ENCODE measurements at regions not wholly inside any gene's neighbourhood (a gene's known extent, or its start where the extent isn't known, plus 50 kb on each side); places are given as distances from the start of the nearest gene placed in this dataset.

- DNase-seq: no peak
- intact Hi-C loops (cut with micrococcal nuclease): no loop called here
- H3K27ac ChIP-seq (replicated peaks): no peak overlapping the region
- H3K36me3 ChIP-seq: no peaks in the 10 kb centered on the region
- no peak for TF ChIP-seq CTCF (IDR thresholded peaks at IDR 0.05; ENCODE audit: borderline replicate concordance)
- H3K9me3 ChIP-seq (replicated peaks): peaks cover 19% of the 10 kb centered on the region
- H3K4me3 ChIP-seq: no peak overlapping the region
- H3K4me1 ChIP-seq: no peaks in the 10 kb centered on the region
- H3K27me3 ChIP-seq (ENCODE audit: low read depth): peaks cover 39% of the 10 kb centered on the region
These were observed 86.7 kb upstream of the IKZF1 start for GRCh38 chr7:50217821-50218281.

- Histone ChIP-seq H3K9me3 (replicated peaks) (peaks cover 15% of the 10 kb centered on the region), H3K36me3 (no peaks in the 10 kb centered on the region), H3K4me1 (no peaks in the 10 kb centered on the region), H3K27me3 (ENCODE audit: low read depth) (peaks cover 43% of the 10 kb centered on the region), H3K4me3 (no peak overlapping the region), H3K27ac (replicated peaks) (no peak overlapping the region)
- intact Hi-C loops (cut with micrococcal nuclease): no loop called here
- TF ChIP-seq CTCF (IDR thresholded peaks at IDR 0.05; ENCODE audit: borderline replicate concordance): no peak
- no peak for DNase-seq
These were observed 87.1 kb upstream of the IKZF1 start for GRCh38 chr7:50217401-50217800.

GRCh38 chr7:50216626-50217025 is 87.9 kb upstream of the IKZF1 start:
- Histone ChIP-seq H3K4me1 (no peaks in the 10 kb centered on the region), H3K4me3 (no peak overlapping the region), H3K27me3 (ENCODE audit: low read depth) (peaks cover 51% of the 10 kb centered on the region), H3K27ac (replicated peaks) (no peak overlapping the region), H3K36me3 (no peaks in the 10 kb centered on the region), H3K9me3 (replicated peaks) (peaks cover 7% of the 10 kb centered on the region)
- intact Hi-C loops (cut with micrococcal nuclease): no loop called here
- DNase-seq: no peak
- TF ChIP-seq CTCF (IDR thresholded peaks at IDR 0.05; ENCODE audit: borderline replicate concordance): no peak

GRCh38 chr7:50214771-50215170 is 89.7 kb upstream of the IKZF1 start:
- no peak overlapping the region for H3K4me3 ChIP-seq
- no peaks in the 10 kb centered on the region for H3K4me1 ChIP-seq
- H3K27me3 ChIP-seq (ENCODE audit: low read depth): peaks cover 58% of the 10 kb centered on the region
- H3K36me3 ChIP-seq: no peaks in the 10 kb centered on the region
- intact Hi-C loops (cut with micrococcal nuclease): no loop called here
- TF ChIP-seq CTCF (IDR thresholded peaks at IDR 0.05; ENCODE audit: borderline replicate concordance): no peak
- H3K27ac ChIP-seq (replicated peaks): no peak overlapping the region
- no peak for DNase-seq
- H3K9me3 ChIP-seq (replicated peaks): no peaks in the 10 kb centered on the region

- Histone ChIP-seq H3K4me1 (no peaks in the 10 kb centered on the region), H3K9me3 (replicated peaks) (no peaks in the 10 kb centered on the region), H3K36me3 (no peaks in the 10 kb centered on the region), H3K4me3 (no peak overlapping the region), H3K27ac (replicated peaks) (no peak overlapping the region), H3K27me3 (ENCODE audit: low read depth) (peaks cover 62% of the 10 kb centered on the region)
- no peak for DNase-seq
- intact Hi-C loops (cut with micrococcal nuclease): no loop called here
- TF ChIP-seq CTCF (IDR thresholded peaks at IDR 0.05; ENCODE audit: borderline replicate concordance): no peak
These were observed 90.3 kb upstream of the IKZF1 start for GRCh38 chr7:50214126-50214670.
